HG03060 (cell line): ENCODE measurements at regions not wholly inside any gene's neighbourhood (a gene's known extent, or its start where the extent isn't known, plus 50 kb on each side); places are given as distances from the start of the nearest gene placed in this dataset.
A peak's percentile ranks its signal among the peaks of the same experiment; 100 is the strongest.

Source experiments
- ATAC-seq: cut with Tn5 transposase; IDR thresholded peaks from one replicate; pipeline ENCODE4 v1.9.1; 2021; ENCODE audit warnings: low read depth, moderate number of reproducible peaks; ENCODE audit not compliant: unreplicated experiment

GRCh38 chr4:18397681-18398390 lies 376.3 kb upstream of the LCORL start:
- no peak for ATAC-seq

DNA sequence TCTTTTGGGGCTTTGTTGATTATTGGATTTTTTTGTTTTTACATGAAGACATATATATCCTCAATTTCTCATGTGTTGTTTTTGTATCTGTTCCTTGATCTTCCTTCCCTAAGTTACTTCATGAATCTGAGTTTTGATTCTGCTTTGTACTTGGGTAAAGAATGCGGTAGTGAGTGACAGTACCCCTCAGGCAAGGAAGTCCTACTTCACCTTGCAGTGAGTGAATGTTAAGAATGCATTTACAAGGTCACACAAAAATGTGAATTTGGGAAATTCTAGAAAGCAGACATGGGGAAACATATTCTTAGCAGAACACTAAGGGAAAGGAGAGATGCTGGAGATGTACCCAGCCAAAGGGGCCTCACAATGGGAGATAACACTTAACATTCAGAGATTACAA lies 373.1 kb upstream of the LCORL start:
- no peak for ATAC-seq

- ATAC-seq, result no peak
These were observed 369.8 kb upstream of the LCORL start for GRCh38 chr4:18391354-18391728.

DNA sequence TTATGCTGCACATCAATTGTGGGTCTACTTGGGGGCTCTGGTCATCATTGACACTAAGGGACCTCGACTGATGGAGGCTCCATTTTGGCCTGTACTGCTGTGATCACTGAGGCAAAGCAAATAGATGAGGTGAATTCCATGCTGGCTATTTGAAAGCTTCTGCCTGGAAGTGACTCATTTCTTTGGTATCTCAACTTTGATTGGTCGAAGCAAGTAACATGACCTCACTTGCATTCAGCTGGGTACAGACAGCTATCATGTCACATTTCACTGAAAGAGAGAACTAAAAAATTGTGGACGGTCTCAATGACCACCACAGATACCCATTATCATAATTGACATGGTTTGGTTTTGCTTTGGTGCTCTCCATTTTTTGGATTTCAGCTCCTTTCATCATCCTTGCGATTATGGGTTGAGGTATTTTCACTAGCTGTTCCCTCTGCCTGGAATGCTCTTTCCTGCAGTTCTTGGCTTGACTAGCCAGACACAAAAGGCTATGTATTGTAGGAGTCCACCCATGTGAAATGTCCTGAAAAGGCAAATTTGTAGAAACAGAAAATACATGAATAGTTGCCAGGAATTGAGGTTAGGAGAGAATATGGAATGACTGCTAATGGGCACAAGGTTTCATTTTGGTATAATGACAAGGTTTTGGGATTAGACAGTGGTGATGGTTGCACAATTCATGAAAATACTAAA lies 369.2 kb upstream of the LCORL start:
- ATAC-seq, result no peak

DNA sequence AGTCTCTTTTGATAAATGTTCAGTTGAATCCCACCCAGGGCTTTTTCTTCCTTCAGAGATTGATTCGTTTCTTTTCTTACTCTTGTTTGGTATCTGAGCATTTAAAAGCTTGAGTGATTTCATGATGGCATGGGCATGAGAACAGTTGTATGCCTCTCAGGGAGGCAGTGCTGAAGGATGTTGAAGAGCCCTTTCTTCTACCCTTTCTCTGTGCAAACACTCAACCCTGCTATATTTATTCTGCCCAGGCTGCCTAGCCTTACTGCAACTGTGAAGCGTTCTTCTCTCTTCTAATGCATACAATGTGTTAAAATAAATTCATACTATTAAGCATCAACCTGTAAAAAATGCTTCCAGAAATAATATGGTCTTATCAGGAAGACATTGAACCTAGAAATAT lies 367.6 kb upstream of the LCORL start:
- ATAC-seq, result no peak

DNA sequence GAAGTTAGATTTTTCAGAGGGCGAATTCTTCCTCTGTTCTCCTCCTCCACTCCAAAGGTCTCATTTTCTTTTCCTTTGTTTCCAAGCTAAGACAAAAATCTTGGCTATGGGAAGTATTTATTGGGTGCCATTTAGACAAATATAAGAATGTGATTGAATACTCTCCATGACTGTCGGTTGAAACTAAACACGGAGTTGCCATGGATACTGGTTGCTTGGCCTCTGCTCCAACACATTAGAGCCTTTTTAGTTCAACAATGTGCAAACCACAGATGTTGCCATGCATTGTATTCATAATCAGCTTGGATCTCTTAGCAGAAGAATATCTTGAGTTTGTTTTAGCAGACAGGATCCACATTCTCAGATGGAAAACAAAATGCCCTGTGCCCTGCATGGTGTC lies 366.5 kb upstream of the LCORL start:
- no peak for ATAC-seq

- ATAC-seq, result no peak
These were observed 359.6 kb upstream of the LCORL start for GRCh38 chr4:18381186-18381585.

DNA sequence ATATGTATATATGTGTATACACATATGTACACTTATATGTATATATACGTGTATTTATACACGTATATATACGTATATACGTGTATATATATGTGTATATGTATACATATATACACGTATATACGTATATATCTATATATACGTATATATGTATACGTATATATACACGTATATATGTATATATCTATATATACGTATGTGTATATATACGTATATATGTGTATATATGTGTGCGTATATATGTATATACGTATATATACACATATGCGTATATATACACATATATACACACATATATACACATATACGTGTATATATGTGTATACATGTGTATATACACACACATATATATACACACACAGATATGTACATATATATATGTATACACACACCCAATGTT lies 348.0 kb upstream of the LCORL start:
- ATAC-seq, result no peak

DNA sequence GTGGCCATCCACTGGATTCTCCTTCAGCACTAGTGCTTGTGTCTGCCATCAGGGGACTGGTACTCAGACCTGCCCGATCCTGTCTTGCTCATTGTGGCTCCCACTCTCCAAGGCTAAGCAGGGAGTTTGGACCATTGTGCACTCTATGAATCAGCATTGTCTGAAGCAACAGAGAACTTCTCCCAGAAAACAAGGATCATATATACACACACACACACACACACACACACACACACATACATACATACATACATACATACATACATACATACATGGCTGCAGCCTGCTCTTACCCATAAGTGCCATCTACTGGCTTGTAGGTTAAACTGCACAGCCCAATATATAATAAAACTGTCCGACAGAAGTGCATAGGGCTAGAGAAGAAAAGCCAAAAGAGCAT lies 345.3 kb upstream of the LCORL start:
- ATAC-seq, result peak; percentile 78

- ATAC-seq, result no peak
These were observed 344.6 kb upstream of the LCORL start for GRCh38 chr4:18366136-18366535.

GRCh38 chr4:18343581-18343980 lies 322.0 kb upstream of the LCORL start:
- ATAC-seq, result no peak

DNA sequence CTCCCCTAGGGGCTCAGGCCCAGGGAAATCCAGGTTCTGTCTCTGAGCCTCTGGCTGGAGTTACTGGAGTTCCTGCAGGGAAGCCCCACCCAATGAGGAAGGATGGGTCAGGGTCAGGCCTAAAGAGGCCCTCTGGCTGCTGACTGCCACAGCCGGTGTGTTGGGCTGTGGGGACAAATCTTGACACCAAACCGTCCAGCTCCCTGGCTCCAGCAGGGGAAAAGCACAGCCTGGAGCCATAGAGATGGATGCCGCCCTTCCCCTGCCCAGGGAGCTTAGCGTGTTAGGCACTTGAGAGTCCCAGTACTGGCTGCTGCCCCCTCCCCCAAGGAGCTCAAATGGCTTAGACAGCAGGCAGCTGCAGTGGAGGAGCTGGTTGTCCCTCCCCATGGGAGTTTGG lies 321.3 kb upstream of the LCORL start:
- ATAC-seq, result no peak

- ATAC-seq, result no peak
These were observed 300.5 kb upstream of the LCORL start for GRCh38 chr4:18321956-18322530.

DNA sequence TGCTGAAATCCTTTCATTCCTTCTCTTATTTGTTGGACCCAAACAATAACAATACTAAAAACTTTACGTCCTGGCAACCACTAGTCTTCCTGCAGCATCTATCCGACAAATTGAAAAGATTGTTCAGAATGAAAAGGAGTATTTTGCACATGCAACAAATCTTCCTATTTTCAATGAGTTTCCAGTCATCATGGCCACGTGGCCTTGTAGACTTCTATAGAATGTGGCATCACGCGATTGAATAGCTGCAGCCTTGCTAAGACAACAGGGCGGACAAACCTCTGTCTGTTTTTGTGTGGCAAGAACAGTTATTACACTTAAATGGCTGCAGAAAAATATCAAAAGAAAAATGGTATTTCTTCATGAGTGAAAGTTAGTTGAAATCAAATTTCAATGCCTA lies 297.9 kb upstream of the LCORL start:
- no peak for ATAC-seq

DNA sequence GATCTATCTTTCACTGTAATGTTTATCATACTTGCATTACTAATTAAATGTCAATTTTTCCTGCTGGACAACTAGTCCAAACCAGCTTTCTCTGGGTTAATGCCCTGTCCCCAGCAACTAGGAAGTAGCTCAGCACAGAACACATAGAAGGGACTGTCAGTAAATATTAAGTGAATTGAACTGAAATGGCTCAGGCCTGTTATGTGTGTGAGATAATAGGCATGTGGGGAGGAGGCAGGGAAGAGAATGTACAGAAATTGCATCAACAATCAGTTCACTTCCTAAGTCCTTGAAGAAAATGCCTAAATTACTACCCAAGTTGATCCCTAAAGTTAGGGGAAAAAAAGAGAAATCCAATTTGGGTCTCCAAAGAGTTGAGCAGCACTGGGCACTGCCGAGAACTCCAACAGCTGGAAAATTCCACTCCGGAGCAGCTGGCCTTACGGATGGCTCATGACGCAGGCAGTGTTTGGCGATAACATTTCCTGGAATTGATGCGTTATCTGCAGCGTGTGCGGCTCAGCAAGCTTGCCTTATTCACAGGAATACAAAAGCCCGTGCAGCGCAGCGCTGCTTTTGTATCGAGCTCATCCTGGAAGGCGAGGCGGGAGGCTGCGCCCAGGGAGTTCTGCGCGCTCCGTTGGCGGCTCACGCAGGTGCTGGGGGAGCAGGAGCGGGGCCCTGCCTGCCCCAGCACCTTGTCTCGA lies 297.3 kb upstream of the LCORL start:
- no peak for ATAC-seq

GRCh38 chr4:18314731-18315130 lies 293.2 kb upstream of the LCORL start:
- no peak for ATAC-seq

GRCh38 chr4:18297684-18298083 lies 276.1 kb upstream of the LCORL start:
- ATAC-seq, result no peak

GRCh38 chr4:18296411-18296810 lies 274.9 kb upstream of the LCORL start:
- ATAC-seq, result no peak

DNA sequence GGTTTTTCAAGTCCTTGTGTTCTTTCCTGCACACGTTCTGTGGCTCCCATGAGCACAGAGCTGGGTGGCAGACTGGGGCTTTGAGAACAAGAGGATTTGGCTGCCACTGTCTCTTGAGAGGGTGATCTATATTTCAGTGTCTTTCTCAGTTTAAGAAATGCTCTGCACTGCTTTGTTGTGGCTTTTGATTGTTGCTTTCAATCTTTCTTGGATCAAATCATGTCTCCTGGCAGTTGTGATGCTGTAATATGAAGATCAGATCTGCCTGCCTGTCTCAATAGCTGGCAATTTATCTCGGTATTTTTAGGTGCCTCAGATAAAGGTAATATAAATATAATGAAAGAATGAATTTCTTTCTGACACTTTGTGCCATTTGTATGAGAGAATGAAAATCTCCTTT lies 273.3 kb upstream of the LCORL start:
- no peak for ATAC-seq

GRCh38 chr4:18294021-18294420 lies 272.5 kb upstream of the LCORL start:
- ATAC-seq, result no peak

GRCh38 chr4:18292411-18292810 lies 270.9 kb upstream of the LCORL start:
- ATAC-seq, result no peak
